SK-N-SH treated with all-trans-retinoic acid at 6 μM for 48 hours (cell line): ENCODE measurements at regions not wholly inside any gene's neighbourhood (a gene's known extent, or its start where the extent isn't known, plus 50 kb on each side); places are given as distances from the start of the nearest gene placed in this dataset.

ENCODE experiments used
- BACH2 ChIP-seq: fragments of 250-450 bp; sonication (Bioruptor Pico); IDR thresholded peaks from 2 replicates; pipeline ENCODE4 v1.9.0; 2021; ENCODE audit warnings: mild to moderate bottlenecking, borderline replicate concordance
- CREB5 ChIP-seq: fragments of 250-450 bp; sonication (Bioruptor Pico); IDR thresholded peaks from 2 replicates; pipeline ENCODE4 v1.5.1; 2020; ENCODE audit warnings: low read depth, mild to moderate bottlenecking, moderate library complexity
- ESRRG ChIP-seq: fragments of 250-450 bp; sonication (Bioruptor Pico); IDR thresholded peaks from 2 replicates; pipeline ENCODE4 v1.6.1; 2021; ENCODE audit warnings: mild to moderate bottlenecking
- PATZ1 ChIP-seq: fragments of 250-450 bp; sonication (Bioruptor Pico); IDR thresholded peaks from 2 replicates; pipeline ENCODE4 v1.8.0; 2020; ENCODE audit warnings: mild to moderate bottlenecking, moderate library complexity, borderline replicate concordance
- POU6F1 ChIP-seq: fragments of 250-450 bp; sonication (Bioruptor Pico); IDR thresholded peaks from 2 replicates; pipeline ENCODE4 v1.8.0; 2021; ENCODE audit warnings: low read depth, mild to moderate bottlenecking, moderate library complexity, borderline replicate concordance
- PPARA ChIP-seq: fragments of 250-450 bp; sonication (Bioruptor Pico); IDR thresholded peaks from 2 replicates; pipeline ENCODE4 v1.5.0; 2020; ENCODE audit warnings: mild to moderate bottlenecking, borderline replicate concordance
- TCF4 ChIP-seq: fragments of 250-450 bp; sonication (Bioruptor Pico); IDR thresholded peaks from 2 replicates; pipeline ENCODE4 v1.8.0; 2021; ENCODE audit warnings: mild to moderate bottlenecking, moderate library complexity, borderline replicate concordance
- TOX ChIP-seq: fragments of 250-450 bp; sonication (Bioruptor Pico); IDR thresholded peaks from 2 replicates; pipeline ENCODE4 v1.8.0; 2021; ENCODE audit warnings: mild to moderate bottlenecking, moderate library complexity, borderline replicate concordance
- ZFP3 ChIP-seq: fragments of 250-450 bp; sonication (Bioruptor Pico); IDR thresholded peaks from 2 replicates; pipeline ENCODE4 v1.5.0; 2020; ENCODE audit warnings: mild to moderate bottlenecking, moderate library complexity
- ZFP30 ChIP-seq: fragments of 450-650 bp; formaldehyde crosslinking; IDR thresholded peaks from 2 replicates; pipeline ENCODE4 v1.5.0; 2022; ENCODE audit warnings: mild to moderate bottlenecking, moderate library complexity
- ZNF565 ChIP-seq: fragments of 450-650 bp; formaldehyde crosslinking; conservative IDR thresholded peaks from 2 replicates; pipeline ENCODE4 v1.5.0; 2020; ENCODE audit warnings: low read depth, mild to moderate bottlenecking, moderate library complexity
- ZNF8 ChIP-seq: fragments of 450-650 bp; formaldehyde crosslinking; IDR thresholded peaks from 2 replicates; pipeline ENCODE4 v1.5.0; 2020; ENCODE audit warnings: mild to moderate bottlenecking, moderate library complexity

GRCh38 chr12:90858252-90858651, 96.7 kb downstream of the CCER1 start:
- TF ChIP-seq PPARA (CRISPR knock-in tag) (no peak), ZFP3 (CRISPR knock-in tag) (no peak), TCF4 (CRISPR knock-in tag) (no peak), POU6F1 (CRISPR knock-in tag) (no peak), TOX (CRISPR knock-in tag) (no peak), CREB5 (CRISPR knock-in tag) (no peak), ESRRG (CRISPR knock-in tag) (no peak), ZNF565 (no peak), PATZ1 (no peak), ZFP30 (CRISPR knock-in tag) (no peak), BACH2 (CRISPR knock-in tag) (no peak), ZNF8 (CRISPR knock-in tag) (no peak)
